Prostate gland (tissue), 2 donors: ENCODE measurements at regions not wholly inside any gene's neighbourhood (a gene's known extent, or its start where the extent isn't known, plus 50 kb on each side); places are given as distances from the start of the nearest gene placed in this dataset.

Experiments used
- DNase-seq: peaks from one replicate; pipeline ENCODE4 v3.0.0-alpha.2; 2019; ENCODE audit warnings: low spot score
- H3K27ac ChIP-seq, 2 donors: fragments of 200-600 bp; sonication (generic); 2 replicates each; pipeline ENCODE4 v1.5.1; 2017 to 2019
- H3K27me3 ChIP-seq: fragments of 200-600 bp; sonication (generic); replicated peaks from 2 replicates; pipeline ENCODE4 v1.5.1; 2019; ENCODE audit not compliant: insufficient read depth
- H3K36me3 ChIP-seq, 2 donors: fragments of 200-600 bp; sonication (generic); 1 replicate in 1 of 2; 2 replicates in 1 of 2; pipeline versions ENCODE4 v1.5.1 to v1.8.1; 2017 to 2019
- H3K4me1 ChIP-seq: fragments of 200-600 bp; sonication (generic); replicated peaks from 2 replicates; pipeline ENCODE4 v1.5.1; 2019
- H3K4me3 ChIP-seq, 2 donors: fragments of 200-600 bp; sonication (generic); 2 replicates each; pipeline ENCODE4 v1.5.1; 2017 to 2019
- H3K9me3 ChIP-seq: fragments of 200-600 bp; sonication (generic); 2 replicates; pipeline ENCODE4 v1.5.1; 2017
- POLR2A ChIP-seq: fragments of 450-650 bp; IDR thresholded peaks from one replicate; pipeline ENCODE4 v1.6.1; 2016; ENCODE audit warnings: antibody characterized with exemption, mild to moderate bottlenecking
- POLR2AphosphoS5 ChIP-seq: sonication (generic); formaldehyde crosslinking; IDR thresholded peaks from one replicate; pipeline ENCODE4 v1.6.1; 2017; ENCODE audit warnings: antibody characterized with exemption
- WGBS: methylation state at CpG from one replicate; pipeline ENCODE4 v1.1.5; 2018; 5-methylcytosine and 5-hydroxymethylcytosine counted together
- intact Hi-C: fragments of 100-400 bp; cut with DNase I; formaldehyde crosslinking; loops from one replicate; pipeline ENCODE4 v1.14.2; 2022
- TF ChIP-seq, protein P1 (sequence below), 4 experiments: fragments of 200-600 bp in 2 of 4; fragments of 450-650 bp in 2 of 4; sonication (generic) in 2 of 4; IDR thresholded peaks; 1 replicate in 3 of 4; 2 replicates in 1 of 4; pipeline ENCODE4 v1.5.1; 2016 to 2019; ENCODE audit warnings: antibody characterized with exemption in 4 of 4, mild to moderate bottlenecking in 2 of 4, moderate library complexity in 2 of 4

- intact Hi-C loops: no loop called here
- Histone ChIP-seq H3K9me3 (no peaks in the 10 kb centered on the region), H3K36me3 (no peaks in the 10 kb centered on the region), H3K27me3 (no peaks in the 10 kb centered on the region), H3K4me3 (no peak overlapping the region), H3K27ac (no peak overlapping the region), H3K4me1 (no peaks in the 10 kb centered on the region)
- WGBS: 0% methylated on average over 1 of the region's 1 CpG
- no peak for DNase-seq
- TF ChIP-seq, protein P1, sequence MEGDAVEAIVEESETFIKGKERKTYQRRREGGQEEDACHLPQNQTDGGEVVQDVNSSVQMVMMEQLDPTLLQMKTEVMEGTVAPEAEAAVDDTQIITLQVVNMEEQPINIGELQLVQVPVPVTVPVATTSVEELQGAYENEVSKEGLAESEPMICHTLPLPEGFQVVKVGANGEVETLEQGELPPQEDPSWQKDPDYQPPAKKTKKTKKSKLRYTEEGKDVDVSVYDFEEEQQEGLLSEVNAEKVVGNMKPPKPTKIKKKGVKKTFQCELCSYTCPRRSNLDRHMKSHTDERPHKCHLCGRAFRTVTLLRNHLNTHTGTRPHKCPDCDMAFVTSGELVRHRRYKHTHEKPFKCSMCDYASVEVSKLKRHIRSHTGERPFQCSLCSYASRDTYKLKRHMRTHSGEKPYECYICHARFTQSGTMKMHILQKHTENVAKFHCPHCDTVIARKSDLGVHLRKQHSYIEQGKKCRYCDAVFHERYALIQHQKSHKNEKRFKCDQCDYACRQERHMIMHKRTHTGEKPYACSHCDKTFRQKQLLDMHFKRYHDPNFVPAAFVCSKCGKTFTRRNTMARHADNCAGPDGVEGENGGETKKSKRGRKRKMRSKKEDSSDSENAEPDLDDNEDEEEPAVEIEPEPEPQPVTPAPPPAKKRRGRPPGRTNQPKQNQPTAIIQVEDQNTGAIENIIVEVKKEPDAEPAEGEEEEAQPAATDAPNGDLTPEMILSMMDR (IDR thresholded peaks at IDR 0.05): no peak
- TF ChIP-seq POLR2A: no peak
- no peak for TF ChIP-seq POLR2AphosphoS5
Observed at GRCh38 chr3:94568041-94568440, 505.2 kb downstream of the NSUN3 start.

DNA sequence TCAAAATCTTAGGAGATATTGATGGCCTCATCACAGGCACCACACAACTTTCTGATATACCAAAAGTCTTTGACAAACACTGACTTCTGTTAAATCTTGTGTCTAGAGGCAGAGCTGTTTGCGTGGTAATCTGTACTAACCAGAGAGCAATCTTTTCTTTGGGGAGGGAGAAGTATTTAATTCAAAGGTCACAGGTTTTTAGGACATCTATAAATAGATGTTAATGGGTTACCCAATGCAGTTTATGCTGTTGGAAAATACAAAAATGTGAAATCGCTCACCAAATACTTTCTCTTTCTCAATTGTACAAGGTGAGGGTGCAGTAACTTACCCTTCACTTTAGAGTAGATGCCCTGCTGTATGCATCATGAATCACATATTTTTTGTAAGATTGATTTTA is 510.5 kb downstream of the NSUN3 start:
- Histone ChIP-seq H3K4me3 (no peak overlapping the region), H3K9me3 (no peaks in the 10 kb centered on the region), H3K4me1 (no peaks in the 10 kb centered on the region), H3K36me3 (no peaks in the 10 kb centered on the region), H3K27me3 (no peaks in the 10 kb centered on the region), H3K27ac (no peak overlapping the region)
- intact Hi-C loops: no loop called here
- no peak for TF ChIP-seq POLR2A
- no peak for TF ChIP-seq POLR2AphosphoS5
- TF ChIP-seq, protein P1 (IDR thresholded peaks at IDR 0.05): no peak
- 88% methylated on average over 2 of the region's 2 CpGs for WGBS
- no peak for DNase-seq

GRCh38 chr3:94587291-94587690 is 524.4 kb downstream of the NSUN3 start:
- intact Hi-C loops: no loop called here

DNA sequence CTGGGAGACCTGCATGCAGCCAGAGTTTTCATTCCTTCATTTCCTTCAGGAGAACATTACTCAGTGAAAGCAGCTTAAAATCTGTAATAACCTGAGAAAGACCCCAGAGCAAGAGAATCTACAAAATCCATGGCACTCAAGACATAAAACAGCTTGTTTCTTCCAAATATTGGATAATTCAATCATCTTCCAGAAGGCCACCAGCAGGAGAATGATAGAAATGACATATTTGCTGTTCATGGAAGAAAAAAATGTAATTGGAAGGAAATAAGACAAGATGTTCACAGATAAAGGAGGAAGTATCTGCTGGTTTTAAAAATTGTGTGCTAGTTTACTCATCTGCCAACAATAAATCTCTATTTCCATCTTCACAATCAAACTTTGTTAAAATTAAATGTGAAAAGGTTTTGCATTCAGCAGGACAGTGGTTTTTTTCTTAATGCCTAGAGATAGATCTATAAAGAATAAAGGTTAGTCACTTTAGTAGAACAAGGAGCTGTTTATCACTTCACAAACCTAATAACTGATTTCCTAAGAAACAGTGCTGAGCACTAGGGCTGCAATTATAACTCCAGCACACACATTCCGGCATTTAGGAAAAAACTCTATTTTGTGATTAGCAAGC is 530.8 kb downstream of the NSUN3 start:
- DNase-seq: no peak
- Histone ChIP-seq H3K36me3 (no peaks in the 10 kb centered on the region), H3K4me3 (no peak overlapping the region), H3K27ac (no peak overlapping the region), H3K9me3 (no peaks in the 10 kb centered on the region), H3K4me1 (peaks cover 2% of the 10 kb centered on the region), H3K27me3 (no peaks in the 10 kb centered on the region)
- TF ChIP-seq, protein P1 (IDR thresholded peaks at IDR 0.05): no peak
- TF ChIP-seq POLR2A: no peak
- TF ChIP-seq POLR2AphosphoS5: no peak
- intact Hi-C loops: no loop called here
- WGBS: 90% methylated on average over 1 of the region's 1 CpG

More at GRCh38 chr3:94587291-94587690, 524.4 kb downstream of the NSUN3 start:
- H3K4me3 ChIP-seq: no peak overlapping the region
- TF ChIP-seq POLR2A (no peak), POLR2AphosphoS5 (peak; percentile 68)
- TF ChIP-seq, protein P1 (IDR thresholded peaks at IDR 0.05): no peak
- peak; percentile 20 for DNase-seq
- H3K27me3 ChIP-seq: no peaks in the 10 kb centered on the region
- peak overlapping the region; percentile 45 to 70 for H3K27ac ChIP-seq
- H3K9me3 ChIP-seq: no peaks in the 10 kb centered on the region
- peaks cover 6% of the 10 kb centered on the region for H3K4me1 ChIP-seq
- WGBS: 42% methylated on average over 3 of the region's 3 CpGs
- H3K36me3 ChIP-seq: no peaks in the 10 kb centered on the region

DNA sequence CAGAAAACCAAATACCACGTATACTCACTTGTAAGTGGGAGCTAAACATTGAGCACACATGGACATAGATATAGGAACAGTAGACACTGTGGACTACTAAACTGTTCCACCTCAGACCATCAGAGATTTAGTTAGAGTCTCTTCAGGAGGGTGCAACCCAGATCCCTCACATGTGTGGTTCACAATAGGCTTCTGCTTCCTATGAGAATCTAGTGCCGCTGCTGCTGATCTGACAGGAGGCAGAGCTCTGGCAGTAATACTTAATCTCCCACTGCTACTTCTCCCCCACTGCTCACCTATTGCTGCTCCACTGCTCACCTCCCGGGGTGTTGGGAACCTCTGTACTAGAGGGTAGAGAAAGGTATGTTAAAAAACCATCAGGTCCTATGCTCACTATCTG is 533.3 kb downstream of the NSUN3 start:
- TF ChIP-seq, protein P1 (IDR thresholded peaks at IDR 0.05): no peak
- TF ChIP-seq POLR2A: no peak
- TF ChIP-seq POLR2AphosphoS5: no peak
- Histone ChIP-seq H3K4me1 (no peaks in the 10 kb centered on the region), H3K27ac (no peak overlapping the region), H3K36me3 (no peaks in the 10 kb centered on the region), H3K27me3 (no peaks in the 10 kb centered on the region), H3K4me3 (no peak overlapping the region), H3K9me3 (no peaks in the 10 kb centered on the region)
- no peak for DNase-seq
- WGBS: 83% methylated on average over 3 of the region's 3 CpGs
- intact Hi-C loops: no loop called here
